IPS-20b (cell line): ENCODE measurements at regions not wholly inside any gene's neighbourhood (a gene's known extent, or its start where the extent isn't known, plus 50 kb on each side); places are given as distances from the start of the nearest gene placed in this dataset.

Experiments used
- H3K27ac ChIP-seq: one replicate; pipeline ENCODE4 v1.5.1; 2013; ENCODE audit warnings: low read length
- H3K27me3 ChIP-seq: 2 replicates; pipeline ENCODE4 v1.6.1; 2013; ENCODE audit warnings: mild to moderate bottlenecking, low read length, inconsistent platforms; ENCODE audit not compliant: insufficient read depth
- H3K36me3 ChIP-seq: 2 replicates; pipeline ENCODE4 v1.6.1; 2013; ENCODE audit warnings: low read depth, mild to moderate bottlenecking, inconsistent platforms, low read length, moderate library complexity; ENCODE audit not compliant: insufficient read depth
- H3K4me1 ChIP-seq: 2 replicates; pipeline ENCODE4 v1.6.1; 2013; ENCODE audit warnings: mild to moderate bottlenecking, control low read depth, inconsistent platforms, low read length, moderate library complexity; ENCODE audit not compliant: insufficient read depth
- H3K4me3 ChIP-seq: 2 replicates; pipeline ENCODE4 v1.5.1; 2013; ENCODE audit warnings: mild to moderate bottlenecking, low read length, inconsistent platforms
- H3K9ac ChIP-seq: 2 replicates; pipeline ENCODE4 v1.6.1; 2013; ENCODE audit warnings: low read depth, mild to moderate bottlenecking, inconsistent platforms, low read length, moderate library complexity
- H3K9me3 ChIP-seq: 2 replicates; pipeline ENCODE4 v1.6.1; 2013; ENCODE audit warnings: mild to moderate bottlenecking, low read depth, low read length, inconsistent platforms; ENCODE audit not compliant: insufficient read depth

DNA sequence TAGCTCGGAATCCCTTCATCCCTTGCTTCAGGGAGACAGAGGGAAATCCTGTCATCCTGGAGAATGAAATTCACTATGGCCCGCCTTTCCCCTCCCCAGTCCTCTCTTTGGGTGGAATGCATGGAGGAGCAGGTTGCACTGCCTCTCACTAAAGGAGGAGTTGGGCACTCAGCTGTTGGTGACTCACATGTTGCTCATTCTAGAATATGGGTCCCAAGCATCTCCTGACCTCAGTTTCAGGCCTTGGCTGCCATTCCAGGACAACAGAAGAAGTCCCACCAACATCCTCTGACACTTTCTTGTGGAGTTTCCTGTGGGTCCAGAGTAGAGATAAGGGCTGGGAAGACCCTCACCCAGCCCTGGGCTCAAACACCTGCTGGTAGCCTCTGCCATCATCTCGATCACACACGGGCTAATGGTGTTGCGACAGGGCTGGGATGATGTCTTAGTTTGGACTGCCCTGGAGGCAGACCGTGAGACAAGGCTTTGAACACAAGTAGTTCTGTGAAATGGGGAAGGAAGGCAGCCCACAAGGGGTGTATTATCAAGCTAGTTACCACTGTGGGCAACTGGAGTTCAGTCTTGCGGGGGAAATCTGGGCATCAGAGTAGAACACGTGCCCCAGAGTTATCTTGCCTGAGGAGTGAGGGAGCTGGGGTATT, 52.4 kb upstream of the RNF24 start:
- no peaks in the 10 kb centered on the region for H3K9me3 ChIP-seq
- no peak overlapping the region for H3K4me3 ChIP-seq
- H3K27ac ChIP-seq: no peak overlapping the region
- no peak overlapping the region for H3K9ac ChIP-seq
- no peaks in the 10 kb centered on the region for H3K36me3 ChIP-seq
- H3K27me3 ChIP-seq: no peaks in the 10 kb centered on the region
- H3K4me1 ChIP-seq: peaks cover 12% of the 10 kb centered on the region; the same call in 1 of the 2 replicates

DNA sequence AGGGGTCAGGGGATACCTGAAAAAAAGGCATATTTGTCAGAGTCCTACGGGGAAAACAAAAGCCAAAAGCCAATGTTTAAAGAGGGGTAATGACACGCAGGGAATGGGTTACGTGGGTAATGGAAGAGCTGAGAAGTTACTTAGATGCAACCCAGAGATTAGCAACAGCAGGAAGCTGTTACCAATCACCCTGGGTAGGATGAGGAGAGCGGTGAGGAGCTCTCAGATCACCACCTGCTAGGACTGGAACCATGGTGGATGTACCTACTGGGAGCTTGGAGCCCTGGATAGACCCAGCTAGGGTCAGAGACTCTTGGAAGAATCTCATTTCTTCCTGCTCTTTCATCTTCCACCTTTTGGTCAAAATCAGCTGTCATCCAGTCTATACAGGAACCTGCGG, 51.2 kb upstream of the RNF24 start:
- H3K27me3 ChIP-seq: no peaks in the 10 kb centered on the region
- H3K36me3 ChIP-seq: no peaks in the 10 kb centered on the region
- H3K4me3 ChIP-seq: no peak overlapping the region
- no peak overlapping the region for H3K9ac ChIP-seq
- peaks cover 12% of the 10 kb centered on the region; the same call in 1 of the 2 replicates for H3K4me1 ChIP-seq
- no peaks in the 10 kb centered on the region for H3K9me3 ChIP-seq
- H3K27ac ChIP-seq: no peak overlapping the region

DNA sequence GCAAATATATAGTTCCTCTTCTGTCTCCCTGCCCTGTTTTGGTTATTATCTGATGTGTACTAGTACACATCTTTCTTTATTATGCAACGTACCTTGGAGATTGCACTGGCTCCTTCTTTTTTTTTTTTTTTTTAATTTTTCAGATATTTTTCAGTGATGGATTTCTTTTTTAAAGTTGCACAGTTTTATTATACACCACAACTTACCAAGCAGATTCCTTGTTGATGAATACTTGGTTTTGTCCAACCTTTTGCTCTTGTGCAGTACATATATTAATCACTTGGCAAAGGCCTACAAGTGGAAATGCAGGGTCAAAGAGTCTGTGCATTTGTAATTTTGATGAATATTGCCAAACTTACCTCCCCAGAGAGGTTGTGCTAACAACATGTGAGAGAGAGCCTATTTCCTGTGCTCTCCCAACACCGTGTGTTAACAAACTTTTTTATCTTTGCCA, 50.1 kb upstream of the RNF24 start:
- Histone ChIP-seq H3K9me3 (no peaks in the 10 kb centered on the region), H3K9ac (no peak overlapping the region), H3K27me3 (no peaks in the 10 kb centered on the region), H3K4me1 (peaks cover 12% of the 10 kb centered on the region; the same call in 1 of the 2 replicates), H3K4me3 (no peak overlapping the region), H3K36me3 (no peaks in the 10 kb centered on the region), H3K27ac (no peak overlapping the region)
